IMR-90 (cell line): ENCODE measurements at regions not wholly inside any gene's neighbourhood (a gene's known extent, or its start where the extent isn't known, plus 50 kb on each side); places are given as distances from the start of the nearest gene placed in this dataset.

Experiments used
- MAFK ChIP-seq: IDR thresholded peaks from 2 replicates; pipeline ENCODE4 v1.6.1; 2012; ENCODE audit warnings: low read depth, low read length, improper control_type of control experiment
- MAZ ChIP-seq: IDR thresholded peaks from 2 replicates; pipeline ENCODE4 v1.6.1; 2012; ENCODE audit warnings: low read depth, mild to moderate bottlenecking, low read length, improper control_type of control experiment, moderate library complexity, borderline replicate concordance
- MXI1 ChIP-seq: IDR thresholded peaks from 2 replicates; pipeline ENCODE4 v1.6.1; 2012; ENCODE audit warnings: low read depth, mild to moderate bottlenecking, low read length, moderate library complexity, borderline replicate concordance
- NFE2L2 ChIP-seq: fragments of 150-350 bp; IDR thresholded peaks from 2 replicates; pipeline ENCODE4 v1.6.1; 2016; ENCODE audit warnings: low read depth, mild to moderate bottlenecking, low read length
- POLR2A ChIP-seq: IDR thresholded peaks from 2 replicates; pipeline ENCODE4 v1.6.1; 2012; ENCODE audit warnings: mild to moderate bottlenecking, low read depth, low read length
- RAD21 ChIP-seq: IDR thresholded peaks from 2 replicates; pipeline ENCODE4 v1.6.1; 2012; ENCODE audit warnings: low read length, improper control_type of control experiment
- RCOR1 ChIP-seq: IDR thresholded peaks from 2 replicates; pipeline ENCODE4 v1.6.1; 2012; ENCODE audit warnings: mild to moderate bottlenecking, low read length, improper control_type of control experiment; ENCODE audit not compliant: insufficient replicate concordance
- RFX5 ChIP-seq: IDR thresholded peaks from 2 replicates; pipeline ENCODE4 v1.8.0; 2012; ENCODE audit warnings: low read depth, mild to moderate bottlenecking, low read length, moderate library complexity
- USF2 ChIP-seq: fragments of 150-350 bp; IDR thresholded peaks from 2 replicates; pipeline ENCODE4 v1.6.1; 2017; ENCODE audit warnings: mild to moderate bottlenecking, antibody characterized with exemption, low read length, low read depth
- TF ChIP-seq, protein P1 (sequence below): fragments of 150-350 bp; IDR thresholded peaks from 2 replicates; pipeline ENCODE4 v1.6.1; 2016; ENCODE audit warnings: low read depth, mild to moderate bottlenecking, low read length, moderate library complexity, borderline replicate concordance
- TF ChIP-seq, protein P2 (sequence below): conservative IDR thresholded peaks from 2 replicates; pipeline ENCODE4 v1.5.1; 2012; ENCODE audit warnings: mild to moderate bottlenecking, low read depth, low read length, improper control_type of control experiment

DNA sequence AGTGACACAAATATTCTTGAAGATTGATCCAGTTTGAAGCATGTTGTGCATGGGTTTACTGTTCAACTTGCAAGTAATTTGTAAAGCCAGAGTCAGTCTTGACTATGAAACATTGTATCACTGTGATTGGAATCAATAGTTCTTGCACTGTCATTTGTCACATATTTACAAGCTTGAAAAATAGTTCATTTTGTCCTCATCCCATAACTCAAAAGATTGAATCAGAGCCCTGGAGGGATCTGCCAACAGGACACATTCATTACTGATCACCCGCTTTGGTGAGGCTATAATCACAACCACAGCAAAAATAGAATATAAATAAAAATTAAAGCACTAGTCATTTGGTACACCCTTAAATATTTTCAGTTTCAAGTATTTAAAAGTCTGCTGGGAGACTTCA, 368.9 kb downstream of the WDR72 start:
- TF ChIP-seq, protein P1, sequence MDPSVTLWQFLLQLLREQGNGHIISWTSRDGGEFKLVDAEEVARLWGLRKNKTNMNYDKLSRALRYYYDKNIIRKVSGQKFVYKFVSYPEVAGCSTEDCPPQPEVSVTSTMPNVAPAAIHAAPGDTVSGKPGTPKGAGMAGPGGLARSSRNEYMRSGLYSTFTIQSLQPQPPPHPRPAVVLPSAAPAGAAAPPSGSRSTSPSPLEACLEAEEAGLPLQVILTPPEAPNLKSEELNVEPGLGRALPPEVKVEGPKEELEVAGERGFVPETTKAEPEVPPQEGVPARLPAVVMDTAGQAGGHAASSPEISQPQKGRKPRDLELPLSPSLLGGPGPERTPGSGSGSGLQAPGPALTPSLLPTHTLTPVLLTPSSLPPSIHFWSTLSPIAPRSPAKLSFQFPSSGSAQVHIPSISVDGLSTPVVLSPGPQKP = no peak
- TF ChIP-seq, protein P2, sequence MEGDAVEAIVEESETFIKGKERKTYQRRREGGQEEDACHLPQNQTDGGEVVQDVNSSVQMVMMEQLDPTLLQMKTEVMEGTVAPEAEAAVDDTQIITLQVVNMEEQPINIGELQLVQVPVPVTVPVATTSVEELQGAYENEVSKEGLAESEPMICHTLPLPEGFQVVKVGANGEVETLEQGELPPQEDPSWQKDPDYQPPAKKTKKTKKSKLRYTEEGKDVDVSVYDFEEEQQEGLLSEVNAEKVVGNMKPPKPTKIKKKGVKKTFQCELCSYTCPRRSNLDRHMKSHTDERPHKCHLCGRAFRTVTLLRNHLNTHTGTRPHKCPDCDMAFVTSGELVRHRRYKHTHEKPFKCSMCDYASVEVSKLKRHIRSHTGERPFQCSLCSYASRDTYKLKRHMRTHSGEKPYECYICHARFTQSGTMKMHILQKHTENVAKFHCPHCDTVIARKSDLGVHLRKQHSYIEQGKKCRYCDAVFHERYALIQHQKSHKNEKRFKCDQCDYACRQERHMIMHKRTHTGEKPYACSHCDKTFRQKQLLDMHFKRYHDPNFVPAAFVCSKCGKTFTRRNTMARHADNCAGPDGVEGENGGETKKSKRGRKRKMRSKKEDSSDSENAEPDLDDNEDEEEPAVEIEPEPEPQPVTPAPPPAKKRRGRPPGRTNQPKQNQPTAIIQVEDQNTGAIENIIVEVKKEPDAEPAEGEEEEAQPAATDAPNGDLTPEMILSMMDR = no peak
- no peak for TF ChIP-seq POLR2A
- TF ChIP-seq RFX5 = no peak
- TF ChIP-seq NFE2L2 = no peak
- no peak for TF ChIP-seq USF2
- no peak for TF ChIP-seq RCOR1
- no peak for TF ChIP-seq MAZ
- no peak for TF ChIP-seq MXI1
- TF ChIP-seq MAFK = no peak
- TF ChIP-seq RAD21 = no peak
